ENCODE measurements at regions not wholly inside any gene's neighbourhood (a gene's known extent, or its start where the extent isn't known, plus 50 kb on each side); places are given as distances from the start of the nearest gene placed in this dataset.

- no peak for DNase-seq (ENCODE audit: low read depth in 3 of 3, low spot score in 2 of 3)
Observed at GRCh38 chr10:88023676-88024075, 160.3 kb downstream of the PTEN start.

GRCh38 chr10:88026031-88026430 lies 162.6 kb downstream of the PTEN start:
- no peak for DNase-seq (ENCODE audit: low read depth in 3 of 3, low spot score in 2 of 3)

- no peak for DNase-seq (ENCODE audit: low read depth in 3 of 3, low spot score in 2 of 3)
Observed at GRCh38 chr10:88027570-88027969, 164.1 kb downstream of the PTEN start.

GRCh38 chr10:88028072-88028471 lies 164.6 kb downstream of the PTEN start:
- DNase-seq (ENCODE audit: low read depth in 3 of 3, low spot score in 2 of 3) = no peak

GRCh38 chr10:88028654-88029053 lies 165.2 kb downstream of the PTEN start:
- DNase-seq (ENCODE audit: low read depth in 3 of 3, low spot score in 2 of 3) = no peak

GRCh38 chr10:88032566-88032965 lies 169.1 kb downstream of the PTEN start:
- no peak for DNase-seq (ENCODE audit: low read depth in 3 of 3, low spot score in 2 of 3)

- DNase-seq (ENCODE audit: low read depth in 3 of 3, low spot score in 2 of 3) = no peak
Observed at GRCh38 chr10:88033385-88033784, 170.0 kb downstream of the PTEN start.

- no peak for DNase-seq (ENCODE audit: low read depth in 3 of 3, low spot score in 2 of 3)
Observed at GRCh38 chr10:88033793-88034192, 170.4 kb downstream of the PTEN start.

GRCh38 chr10:88036126-88036525 lies 172.7 kb downstream of the PTEN start:
- no peak for DNase-seq (ENCODE audit: low read depth in 3 of 3, low spot score in 2 of 3)

GRCh38 chr10:88037623-88038022 lies 174.2 kb downstream of the PTEN start:
- no peak for DNase-seq (ENCODE audit: low read depth in 3 of 3, low spot score in 2 of 3)

- no peak for DNase-seq (ENCODE audit: low read depth in 3 of 3, low spot score in 2 of 3)
Observed at GRCh38 chr10:88038268-88038667, 174.8 kb downstream of the PTEN start.

- no peak for DNase-seq (ENCODE audit: low read depth in 3 of 3, low spot score in 2 of 3)
Observed at GRCh38 chr10:88039496-88040200, 176.2 kb downstream of the PTEN start.

- no peak for DNase-seq (ENCODE audit: low read depth in 3 of 3, low spot score in 2 of 3)
Observed at GRCh38 chr10:88041243-88042159, 178.1 kb downstream of the PTEN start.

- DNase-seq (ENCODE audit: low read depth in 3 of 3, low spot score in 2 of 3) = no peak
Observed at GRCh38 chr10:88042160-88043100, 179.0 kb downstream of the PTEN start.

GRCh38 chr10:88045096-88045495 lies 181.7 kb downstream of the PTEN start:
- DNase-seq (ENCODE audit: low read depth in 3 of 3, low spot score in 2 of 3) = no peak

GRCh38 chr10:88045656-88046415 lies 182.4 kb downstream of the PTEN start:
- DNase-seq (ENCODE audit: low read depth in 3 of 3, low spot score in 2 of 3) = no peak

- DNase-seq (ENCODE audit: low read depth in 3 of 3, low spot score in 2 of 3) = no peak
Observed at GRCh38 chr10:88047579-88047978, 184.2 kb downstream of the PTEN start.

GRCh38 chr10:88048312-88048711 lies 184.9 kb downstream of the PTEN start:
- DNase-seq (ENCODE audit: low read depth in 3 of 3, low spot score in 2 of 3) = no peak

- no peak for DNase-seq (ENCODE audit: low read depth in 3 of 3, low spot score in 2 of 3)
Observed at GRCh38 chr10:88049204-88049603, 185.8 kb downstream of the PTEN start.

GRCh38 chr10:88057720-88058119 lies 194.3 kb downstream of the PTEN start:
- no peak for DNase-seq (ENCODE audit: low read depth in 3 of 3, low spot score in 2 of 3)
